ENCODE measurements at regions not wholly inside any gene's neighbourhood (a gene's known extent, or its start where the extent isn't known, plus 50 kb on each side); places are given as distances from the start of the nearest gene placed in this dataset.

- ChIA-PET CTCF (interaction anchor here (0.6 kb wide), 1 partner anchor 69 kb away, joined by 3 read pairs; no protein-coding TSS in a partner anchor), POLR2A (no interaction called here)
- no TSS peak for BruUV-seq (replicated peaks)
- intact Hi-C loops (cut with micrococcal nuclease) = no loop called here
- Mint-ChIP-seq H3K9me3 (ENCODE audit: unreplicated experiment) (no peaks in the 10 kb centered on the region), H3K4me3 (ENCODE audit: unreplicated experiment) (no peak overlapping the region), H3K27me3 (ENCODE audit: insufficient read depth, unreplicated experiment) (peaks cover 41% of the 10 kb centered on the region), H3K27ac (ENCODE audit: low read depth, unreplicated experiment) (no peak overlapping the region), H3K4me1 (ENCODE audit: insufficient read depth, unreplicated experiment) (no peaks in the 10 kb centered on the region), H3K36me3 (ENCODE audit: insufficient read depth, unreplicated experiment) (no peaks in the 10 kb centered on the region)
- DNase-seq (ENCODE audit: unreplicated experiment) = no peak
- TF ChIP-seq, protein P1, sequence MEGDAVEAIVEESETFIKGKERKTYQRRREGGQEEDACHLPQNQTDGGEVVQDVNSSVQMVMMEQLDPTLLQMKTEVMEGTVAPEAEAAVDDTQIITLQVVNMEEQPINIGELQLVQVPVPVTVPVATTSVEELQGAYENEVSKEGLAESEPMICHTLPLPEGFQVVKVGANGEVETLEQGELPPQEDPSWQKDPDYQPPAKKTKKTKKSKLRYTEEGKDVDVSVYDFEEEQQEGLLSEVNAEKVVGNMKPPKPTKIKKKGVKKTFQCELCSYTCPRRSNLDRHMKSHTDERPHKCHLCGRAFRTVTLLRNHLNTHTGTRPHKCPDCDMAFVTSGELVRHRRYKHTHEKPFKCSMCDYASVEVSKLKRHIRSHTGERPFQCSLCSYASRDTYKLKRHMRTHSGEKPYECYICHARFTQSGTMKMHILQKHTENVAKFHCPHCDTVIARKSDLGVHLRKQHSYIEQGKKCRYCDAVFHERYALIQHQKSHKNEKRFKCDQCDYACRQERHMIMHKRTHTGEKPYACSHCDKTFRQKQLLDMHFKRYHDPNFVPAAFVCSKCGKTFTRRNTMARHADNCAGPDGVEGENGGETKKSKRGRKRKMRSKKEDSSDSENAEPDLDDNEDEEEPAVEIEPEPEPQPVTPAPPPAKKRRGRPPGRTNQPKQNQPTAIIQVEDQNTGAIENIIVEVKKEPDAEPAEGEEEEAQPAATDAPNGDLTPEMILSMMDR (IDR thresholded peaks at IDR 0.05; ENCODE audit: unreplicated experiment) = no peak
These were observed 82.8 kb upstream of the KCNA1 start for GRCh38 chr12:4826909-4827308.

DNA sequence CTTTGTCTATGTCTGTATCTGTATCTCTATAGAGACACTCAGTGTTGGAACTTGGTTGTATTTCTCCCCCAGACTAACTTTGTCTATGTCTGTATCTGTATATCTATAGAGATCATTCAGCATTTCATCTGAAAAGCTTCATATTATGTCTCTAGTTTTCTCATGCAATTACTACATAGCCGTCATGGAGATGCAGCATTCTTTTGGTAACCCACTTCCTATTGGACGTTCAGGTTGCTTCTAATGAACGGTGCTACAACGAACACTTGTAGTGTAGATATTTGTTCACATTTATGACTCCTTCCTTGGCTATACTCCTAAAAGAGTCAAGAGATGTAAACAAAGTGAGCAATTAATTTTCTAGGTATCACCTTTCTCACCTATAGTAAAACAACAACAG, 81.5 kb upstream of the KCNA1 start:
- no peaks in the 10 kb centered on the region for H3K36me3 Mint-ChIP-seq (ENCODE audit: insufficient read depth, unreplicated experiment)
- H3K27me3 Mint-ChIP-seq (ENCODE audit: insufficient read depth, unreplicated experiment) = peaks cover 41% of the 10 kb centered on the region
- ChIA-PET POLR2A (no interaction called here), CTCF (no interaction called here)
- DNase-seq (ENCODE audit: unreplicated experiment) = no peak
- BruUV-seq (replicated peaks) = no TSS peak
- no peaks in the 10 kb centered on the region for H3K9me3 Mint-ChIP-seq (ENCODE audit: unreplicated experiment)
- H3K4me1 Mint-ChIP-seq (ENCODE audit: insufficient read depth, unreplicated experiment) = no peaks in the 10 kb centered on the region
- no peak overlapping the region for H3K4me3 Mint-ChIP-seq (ENCODE audit: unreplicated experiment)
- TF ChIP-seq, protein P1 (IDR thresholded peaks at IDR 0.05; ENCODE audit: unreplicated experiment) = no peak
- no peak overlapping the region for H3K27ac Mint-ChIP-seq (ENCODE audit: low read depth, unreplicated experiment)
- intact Hi-C loops (cut with micrococcal nuclease) = no loop called here

DNA sequence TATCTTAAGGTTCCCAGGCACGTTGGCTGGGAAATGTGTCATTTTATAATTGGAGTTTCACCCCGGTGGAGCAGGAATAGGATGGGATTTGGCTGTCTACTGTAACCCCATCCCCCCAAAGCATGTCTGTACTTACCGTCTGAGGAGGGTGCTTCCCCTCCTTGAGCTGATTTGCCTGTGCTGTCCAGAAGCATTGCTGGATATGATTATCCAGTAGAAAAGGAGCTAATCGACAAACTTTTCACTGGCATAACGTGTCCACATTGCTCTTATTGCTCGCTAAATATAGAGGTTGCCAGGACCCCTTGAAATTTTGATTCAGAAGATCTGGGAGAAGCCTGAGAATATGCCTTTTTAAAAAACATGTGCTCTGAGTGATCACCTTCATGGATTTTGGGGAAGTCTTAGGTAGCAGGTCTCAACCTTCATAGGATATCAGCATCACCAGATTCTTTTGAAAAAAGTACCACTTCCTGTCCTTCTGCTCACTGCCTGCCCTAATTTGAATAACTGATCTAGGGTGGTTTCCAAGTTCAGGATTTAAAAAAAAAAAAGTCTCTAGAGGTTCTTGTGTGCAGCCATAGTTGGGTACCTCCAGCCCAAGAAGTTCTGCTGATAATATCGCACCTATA, 80.4 kb upstream of the KCNA1 start:
- POLR2A ChIA-PET = no interaction called here

DNA sequence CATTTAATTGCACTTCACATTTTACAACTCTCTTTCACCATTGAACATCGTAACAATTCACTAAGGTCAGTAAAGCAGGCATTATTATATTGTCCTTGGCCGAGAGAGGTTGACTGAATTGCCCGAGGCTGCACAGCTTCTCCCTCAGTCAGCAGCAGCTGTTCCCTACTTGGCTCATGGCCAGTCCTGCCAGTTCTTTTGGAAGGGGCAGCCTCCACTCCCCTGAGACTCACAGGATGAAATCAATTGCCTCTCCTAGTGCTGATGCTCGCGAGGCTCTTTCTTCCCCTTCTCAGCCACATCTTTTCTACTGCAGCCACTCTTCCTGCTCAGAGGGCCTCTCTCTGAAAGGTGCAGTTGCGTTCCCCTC, 79.9 kb upstream of the KCNA1 start:
- POLR2A ChIA-PET = no interaction called here
- Mint-ChIP-seq H3K4me3 (ENCODE audit: unreplicated experiment) (no peak overlapping the region), H3K4me1 (ENCODE audit: insufficient read depth, unreplicated experiment) (no peaks in the 10 kb centered on the region), H3K9me3 (ENCODE audit: unreplicated experiment) (no peaks in the 10 kb centered on the region), H3K36me3 (ENCODE audit: insufficient read depth, unreplicated experiment) (no peaks in the 10 kb centered on the region), H3K27me3 (ENCODE audit: insufficient read depth, unreplicated experiment) (peaks cover 34% of the 10 kb centered on the region), H3K27ac (ENCODE audit: low read depth, unreplicated experiment) (no peak overlapping the region)
- intact Hi-C loops (cut with micrococcal nuclease) = no loop called here
- BruUV-seq (replicated peaks) = no TSS peak
- TF ChIP-seq, protein P1 (IDR thresholded peaks at IDR 0.05; ENCODE audit: unreplicated experiment) = no peak
- no peak for DNase-seq (ENCODE audit: unreplicated experiment)
- CTCF ChIA-PET = interaction anchor here (0.6 to 2.3 kb wide), 3 partner anchors 28 to 72 kb away, joined by 3 to 10 read pairs (median 4); no protein-coding TSS in a partner anchor

More for the DNA sequence above, 80.4 kb upstream of the KCNA1 start:
- Mint-ChIP-seq H3K27me3 (ENCODE audit: insufficient read depth, unreplicated experiment) (peaks cover 39% of the 10 kb centered on the region), H3K4me1 (ENCODE audit: insufficient read depth, unreplicated experiment) (no peaks in the 10 kb centered on the region), H3K4me3 (ENCODE audit: unreplicated experiment) (no peak overlapping the region), H3K27ac (ENCODE audit: low read depth, unreplicated experiment) (no peak overlapping the region), H3K9me3 (ENCODE audit: unreplicated experiment) (no peaks in the 10 kb centered on the region), H3K36me3 (ENCODE audit: insufficient read depth, unreplicated experiment) (no peaks in the 10 kb centered on the region)
- CTCF ChIA-PET = interaction anchor here (0.7 to 0.8 kb wide), 2 partner anchors 41 to 56 kb away, joined by 3 read pairs; no protein-coding TSS in a partner anchor
- no peak for DNase-seq (ENCODE audit: unreplicated experiment)
- no TSS peak for BruUV-seq (replicated peaks)
- intact Hi-C loops (cut with micrococcal nuclease) = no loop called here
- TF ChIP-seq, protein P1 (IDR thresholded peaks at IDR 0.05; ENCODE audit: unreplicated experiment) = no peak

Data from MCF 10A (cell line).